ENCODE measurements at regions not wholly inside any gene's neighbourhood (a gene's known extent, or its start where the extent isn't known, plus 50 kb on each side); places are given as distances from the start of the nearest gene placed in this dataset.

- no peak for TF ChIP-seq CTCF (IDR thresholded peaks at IDR 0.05)
- no peak for TF ChIP-seq POLR2A (IDR thresholded peaks at IDR 0.05)
Measured at GRCh38 chr6:8628736-8629135, 193.4 kb upstream of the SLC35B3 start.
